SIG-M5 treated with dmso at 0.1 percent for 504 hours (cell line): ENCODE measurements at regions not wholly inside any gene's neighbourhood (a gene's known extent, or its start where the extent isn't known, plus 50 kb on each side); places are given as distances from the start of the nearest gene placed in this dataset.

ENCODE experiments used
- DNase-seq: peaks from one replicate; lab custom pipeline; 2025; ENCODE audit not compliant: unreplicated experiment; lab: John Stamatoyannopoulos, UW

GRCh38 chr2:236743039-236743920 lies 173.7 kb downstream of the ACKR3 start:
- no peak for DNase-seq

- DNase-seq = no peak
Measured at GRCh38 chr2:236743921-236744280, 174.3 kb downstream of the ACKR3 start.

DNA sequence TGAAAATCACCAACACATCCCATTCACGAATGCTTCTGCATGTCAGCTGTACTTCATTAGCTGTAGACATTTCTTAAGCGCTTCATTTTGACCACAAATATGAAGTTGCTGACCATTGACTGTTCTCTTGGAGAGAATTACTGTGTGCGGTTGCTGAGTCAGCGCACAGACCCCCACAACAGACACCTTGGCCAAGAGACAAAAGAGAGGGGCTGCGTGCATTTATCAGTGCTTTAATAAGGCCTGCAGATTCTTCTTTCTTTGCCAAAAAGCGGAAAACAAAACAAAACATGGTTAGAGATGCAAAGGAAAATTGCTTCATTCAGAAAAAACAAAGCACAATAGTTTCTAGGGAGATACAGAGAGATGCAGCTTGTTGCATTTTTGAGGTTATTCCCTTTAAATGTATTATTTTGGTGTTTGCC lies 174.7 kb downstream of the ACKR3 start:
- no peak for DNase-seq

DNA sequence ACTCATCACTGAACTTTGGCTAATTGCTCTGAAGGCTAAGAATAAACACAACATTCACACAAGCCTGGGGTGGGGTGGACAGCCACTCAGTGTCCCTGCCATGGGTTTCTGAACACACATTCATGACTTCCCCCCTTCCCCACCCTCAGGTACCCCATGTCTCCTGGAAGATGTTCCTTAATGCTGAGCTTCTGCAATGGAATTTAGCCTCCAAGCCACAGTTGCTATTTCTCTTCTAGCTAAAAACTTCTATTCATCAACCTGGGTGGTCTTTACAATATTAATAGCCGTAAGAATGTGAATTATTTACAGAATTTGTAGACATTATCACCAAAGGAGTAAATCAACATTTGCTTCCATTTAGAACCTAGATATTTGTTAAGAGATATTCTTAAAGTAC lies 175.1 kb downstream of the ACKR3 start:
- no peak for DNase-seq

- peak; percentile 58 for DNase-seq
Measured at GRCh38 chr2:236745420-236746210, 176.0 kb downstream of the ACKR3 start.

- DNase-seq = no peak
Measured at GRCh38 chr2:236746833-236747232, 177.2 kb downstream of the ACKR3 start.

GRCh38 chr2:236747426-236747825 lies 177.8 kb downstream of the ACKR3 start:
- no peak for DNase-seq

DNA sequence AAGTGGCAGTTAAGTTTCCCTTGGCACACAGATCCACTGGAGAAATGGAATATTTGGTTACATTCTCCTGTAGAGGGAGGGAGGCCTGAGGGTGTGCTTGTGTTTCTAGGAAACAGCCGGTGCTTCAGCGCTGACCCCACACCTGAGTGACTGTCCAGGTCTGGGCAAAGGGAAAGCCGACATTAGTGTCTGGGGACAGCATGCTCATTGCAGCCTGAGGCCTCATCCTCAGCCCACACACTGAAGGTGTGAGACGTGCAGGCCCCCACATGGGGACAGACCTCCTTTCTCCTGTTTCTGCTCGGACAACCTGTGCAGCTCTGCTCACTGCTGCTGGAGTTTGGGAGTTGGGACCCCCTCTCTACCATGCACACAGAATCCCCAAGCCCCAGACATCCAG lies 178.3 kb downstream of the ACKR3 start:
- DNase-seq = no peak

- peak; percentile 95 for DNase-seq
Measured at GRCh38 chr2:236748385-236748784, 178.8 kb downstream of the ACKR3 start.

DNA sequence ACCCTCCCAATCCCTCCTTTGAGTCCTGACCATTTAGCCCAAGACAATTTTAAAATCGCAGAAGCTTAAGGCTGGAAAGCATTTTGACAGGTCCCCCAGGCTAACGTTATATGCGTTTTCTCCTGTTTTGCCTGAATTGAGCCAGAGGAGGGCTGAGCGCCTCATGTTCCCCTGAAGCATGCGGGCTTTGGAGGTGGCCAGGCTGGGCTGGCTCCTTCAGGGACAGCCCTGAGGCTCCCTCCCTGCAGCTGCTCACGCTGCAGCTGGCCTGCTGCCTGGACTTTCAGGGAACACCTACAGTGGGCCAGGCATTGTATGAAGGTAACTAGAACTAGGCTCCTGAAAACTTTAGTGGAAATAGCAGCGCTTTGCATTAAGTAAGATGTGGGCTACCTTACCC lies 179.2 kb downstream of the ACKR3 start:
- DNase-seq = peak; percentile 88

GRCh38 chr2:236749346-236749745 lies 179.7 kb downstream of the ACKR3 start:
- peak; percentile 18 for DNase-seq

GRCh38 chr2:236752096-236752495 lies 182.5 kb downstream of the ACKR3 start:
- DNase-seq = no peak

- no peak for DNase-seq
Measured at GRCh38 chr2:236753606-236754270, 184.1 kb downstream of the ACKR3 start.

GRCh38 chr2:236754271-236754944 lies 184.8 kb downstream of the ACKR3 start:
- DNase-seq = no peak

DNA sequence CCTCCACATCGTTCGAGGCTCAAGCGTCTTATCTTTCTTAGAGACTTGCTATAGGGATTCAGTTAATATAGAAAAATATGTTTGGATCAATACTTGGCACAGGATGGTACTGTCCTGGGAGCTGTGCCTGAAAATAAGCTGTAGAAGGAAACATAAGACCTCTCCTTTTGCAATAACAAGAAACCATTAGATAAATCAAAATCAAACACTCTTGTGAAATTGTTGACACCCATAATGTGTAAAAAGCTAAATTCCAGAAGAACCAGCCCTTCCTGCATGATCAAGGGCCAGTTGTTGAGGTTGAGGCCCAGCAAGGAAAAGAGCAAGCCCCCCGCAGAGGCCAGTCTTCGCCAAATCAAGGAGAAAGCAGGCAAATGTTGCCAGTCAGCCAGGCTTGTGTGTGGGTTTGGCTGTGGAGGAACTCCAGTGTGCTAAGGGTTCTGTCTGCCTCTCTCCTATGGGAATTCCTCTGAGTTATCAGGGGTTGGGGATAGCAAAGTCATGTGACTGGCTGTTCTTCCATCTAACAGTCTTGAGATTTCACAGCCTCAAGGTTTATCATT lies 185.7 kb downstream of the ACKR3 start:
- no peak for DNase-seq

DNA sequence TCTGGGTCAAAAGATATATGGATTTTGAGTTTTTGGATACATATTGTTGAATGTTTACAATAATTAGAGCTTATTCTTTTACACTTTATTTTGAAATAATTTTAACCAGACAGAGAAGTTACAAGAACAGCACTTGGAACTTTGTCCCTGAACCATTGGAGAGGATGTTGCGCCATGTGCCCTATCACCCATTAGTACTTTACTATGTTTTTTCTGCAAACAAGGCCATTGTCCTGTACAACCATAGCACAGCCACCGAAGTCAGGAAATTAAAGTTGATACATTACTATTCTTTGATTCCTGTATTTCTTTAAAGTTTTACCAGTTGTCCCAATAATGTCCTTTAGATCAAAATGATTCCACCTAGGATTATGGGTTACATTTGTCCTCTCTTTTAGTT lies 188.8 kb downstream of the ACKR3 start:
- no peak for DNase-seq

DNA sequence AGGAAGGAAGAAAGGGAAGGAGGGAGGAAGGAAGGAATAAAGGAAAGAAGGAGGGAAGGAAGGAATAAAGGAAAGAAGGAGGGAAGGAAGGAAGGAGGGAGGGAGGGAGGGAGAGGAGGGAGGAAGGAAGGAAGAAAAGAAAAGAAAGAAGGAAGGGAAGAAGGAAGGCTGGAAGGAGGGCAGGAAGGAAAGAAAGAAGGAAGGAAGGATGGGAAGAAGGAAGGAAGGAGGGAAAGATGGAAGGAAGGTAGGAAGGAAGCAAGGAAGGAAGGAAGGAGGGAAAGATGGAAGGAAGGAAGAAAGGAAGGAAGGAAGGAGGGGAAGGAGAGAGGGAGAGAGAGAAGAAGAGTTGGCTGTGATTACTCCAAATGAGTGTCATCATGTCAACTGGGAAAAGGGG lies 190.6 kb downstream of the ACKR3 start:
- no peak for DNase-seq

- no peak for DNase-seq
Measured at GRCh38 chr2:236761358-236761757, 191.7 kb downstream of the ACKR3 start.

DNA sequence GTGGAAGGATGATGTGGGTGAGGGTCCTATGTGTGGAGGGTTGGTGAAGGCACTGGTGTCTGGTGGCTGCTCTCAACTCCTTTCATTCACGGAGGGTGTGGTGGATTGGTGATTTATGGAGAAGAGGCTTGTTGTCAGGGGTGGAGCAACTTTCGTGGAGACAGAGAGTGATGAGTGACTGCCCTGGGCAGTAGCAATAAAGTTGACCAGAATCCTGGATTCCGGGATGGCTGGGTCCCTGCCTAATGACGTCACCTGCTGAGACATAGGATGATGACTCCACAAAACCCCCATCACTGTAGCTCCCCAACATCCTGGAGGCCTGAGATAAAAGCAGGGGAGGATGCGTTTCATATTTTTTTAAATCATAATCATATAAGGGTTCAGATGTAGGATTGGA lies 193.0 kb downstream of the ACKR3 start:
- DNase-seq = no peak

DNA sequence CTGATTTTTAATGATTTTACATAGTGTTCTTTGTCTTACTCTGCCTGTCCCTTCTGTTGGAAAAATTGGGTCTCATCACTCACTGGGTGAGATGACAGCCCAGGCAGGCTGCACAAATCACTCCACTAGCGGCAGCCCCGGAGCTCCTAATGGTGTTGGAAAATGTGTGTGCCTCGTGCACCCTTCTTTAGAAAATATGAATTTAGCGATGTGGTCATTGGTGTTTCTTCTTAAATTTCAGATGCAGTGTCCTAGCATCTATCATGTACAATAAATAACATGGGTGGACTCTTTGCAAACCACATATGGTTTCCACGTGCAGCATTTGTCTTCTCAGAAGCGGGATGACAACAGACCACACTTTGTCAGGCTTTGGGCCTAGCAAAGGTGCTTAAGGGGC lies 194.2 kb downstream of the ACKR3 start:
- DNase-seq = no peak

- DNase-seq = no peak
Measured at GRCh38 chr2:236764716-236765115, 195.1 kb downstream of the ACKR3 start.
